Fibroblast of lung (primary cell): ENCODE measurements at regions not wholly inside any gene's neighbourhood (a gene's known extent, or its start where the extent isn't known, plus 50 kb on each side); places are given as distances from the start of the nearest gene placed in this dataset.

ENCODE experiments used
- DNase-seq, 2 donors: peaks; one replicate each; pipeline versions ENCODE4 v3.0.0 to v3.0.0-alpha.2; 2010; ENCODE audit warnings: low read depth in 2 of 2
- H2AFZ ChIP-seq: 2 replicates; pipeline ENCODE4 v1.5.1; 2012; ENCODE audit warnings: low read length, control low read depth, inconsistent platforms
- H3K27ac ChIP-seq: 2 replicates; pipeline ENCODE4 v1.5.1; 2011; ENCODE audit warnings: low read length, control low read depth; ENCODE audit not compliant: insufficient read depth
- H3K27me3 ChIP-seq: 2 replicates; pipeline ENCODE4 v1.5.1; 2011; ENCODE audit warnings: mild to moderate bottlenecking, low read length; ENCODE audit not compliant: control insufficient read depth, insufficient read depth
- H3K36me3 ChIP-seq: 2 replicates; pipeline ENCODE4 v1.5.1; 2011; ENCODE audit warnings: low read length; ENCODE audit not compliant: control insufficient read depth, insufficient read depth
- H3K4me1 ChIP-seq: 2 replicates; pipeline ENCODE4 v1.5.1; 2011; ENCODE audit warnings: low read length; ENCODE audit not compliant: control insufficient read depth, insufficient read depth; ENCODE audit errors: extremely low read depth
- H3K4me2 ChIP-seq: 2 replicates; pipeline ENCODE4 v1.5.1; 2011; ENCODE audit warnings: low read length, control low read depth; ENCODE audit not compliant: insufficient read depth; ENCODE audit errors: extremely low read depth
- H3K4me3 ChIP-seq, 4 experiments: fragments of 200-600 bp in 1 of 4; sonication (generic) in 1 of 4; replicated peaks in 1 of 4; 2 replicates each; pipeline ENCODE4 v1.5.1; 2011 to 2016; ENCODE audit warnings: low read length in 4 of 4, low read depth in 3 of 4, mild to moderate bottlenecking in 3 of 4, control low read depth in 2 of 4, inconsistent platforms in 1 of 4, mixed read lengths in 1 of 4; ENCODE audit not compliant: insufficient read depth in 1 of 4; ENCODE audit errors: control extremely low read depth in 1 of 4
- H3K79me2 ChIP-seq: 2 replicates; pipeline ENCODE4 v1.5.1; 2012; ENCODE audit warnings: mild to moderate bottlenecking, low read length, inconsistent platforms; ENCODE audit not compliant: control insufficient read depth, insufficient read depth
- H3K9ac ChIP-seq: 2 replicates; pipeline ENCODE4 v1.5.1; 2011; ENCODE audit warnings: mild to moderate bottlenecking, low read length, control low read depth; ENCODE audit not compliant: insufficient read depth
- H3K9me3 ChIP-seq: 2 replicates; pipeline ENCODE4 v1.5.1; 2012; ENCODE audit warnings: low read depth, low read length; ENCODE audit not compliant: control insufficient read depth, insufficient read depth
- H4K20me1 ChIP-seq: 2 replicates; pipeline ENCODE4 v1.5.1; 2011; ENCODE audit warnings: low read length; ENCODE audit not compliant: control insufficient read depth, insufficient read depth; ENCODE audit errors: extremely low read depth
- EZH2 ChIP-seq: IDR thresholded peaks from 2 replicates; pipeline ENCODE4 v1.5.1; 2012; ENCODE audit warnings: low read length, control low read depth, mild to moderate bottlenecking; ENCODE audit errors: missing control alignments
- TF ChIP-seq, protein P1 (sequence below), 2 donors: IDR thresholded peaks in 1 of 2; conservative IDR thresholded peaks in 1 of 2; 1 replicate in 1 of 2; 2 replicates in 1 of 2; pipeline ENCODE4 v1.5.1; 2011 to 2012; ENCODE audit warnings: low read length in 2 of 2, control low read depth in 1 of 2, inconsistent platforms in 1 of 2, low read depth in 1 of 2, mild to moderate bottlenecking in 1 of 2

DNA sequence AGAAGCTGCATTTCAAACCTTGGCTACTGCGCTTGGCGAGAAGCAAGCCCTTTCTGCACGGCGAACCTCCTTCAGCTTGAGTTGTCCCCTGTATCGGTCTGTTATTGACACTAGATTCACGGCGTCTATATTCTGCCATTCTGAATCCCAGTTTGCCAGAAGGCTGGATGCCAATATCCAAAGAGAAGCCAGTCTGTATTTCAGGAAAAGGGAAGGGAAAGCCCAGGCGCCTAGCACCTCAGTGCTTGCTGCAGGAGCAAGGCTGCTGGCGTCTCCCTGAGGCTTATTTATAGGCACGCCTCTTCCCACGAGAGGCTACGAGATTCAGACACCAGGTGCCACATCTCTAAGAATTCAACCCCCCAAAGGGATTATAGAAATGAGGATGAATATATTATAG is 89.6 kb upstream of the CDH4 start:
- Histone ChIP-seq H3K9me3 (no peaks in the 10 kb centered on the region), H3K36me3 (no peaks in the 10 kb centered on the region), H3K4me2 (no peak overlapping the region), H3K27ac (no peak overlapping the region), H3K27me3 (peaks cover 3% of the 10 kb centered on the region), H3K9ac (no peak overlapping the region), H4K20me1 (no peaks in the 10 kb centered on the region), H3K79me2 (no peaks in the 10 kb centered on the region), H3K4me3 (no peak overlapping the region), H2AFZ (no peak overlapping the region), H3K4me1 (peaks cover 7% of the 10 kb centered on the region)
- no peak for DNase-seq
- TF ChIP-seq, protein P1, sequence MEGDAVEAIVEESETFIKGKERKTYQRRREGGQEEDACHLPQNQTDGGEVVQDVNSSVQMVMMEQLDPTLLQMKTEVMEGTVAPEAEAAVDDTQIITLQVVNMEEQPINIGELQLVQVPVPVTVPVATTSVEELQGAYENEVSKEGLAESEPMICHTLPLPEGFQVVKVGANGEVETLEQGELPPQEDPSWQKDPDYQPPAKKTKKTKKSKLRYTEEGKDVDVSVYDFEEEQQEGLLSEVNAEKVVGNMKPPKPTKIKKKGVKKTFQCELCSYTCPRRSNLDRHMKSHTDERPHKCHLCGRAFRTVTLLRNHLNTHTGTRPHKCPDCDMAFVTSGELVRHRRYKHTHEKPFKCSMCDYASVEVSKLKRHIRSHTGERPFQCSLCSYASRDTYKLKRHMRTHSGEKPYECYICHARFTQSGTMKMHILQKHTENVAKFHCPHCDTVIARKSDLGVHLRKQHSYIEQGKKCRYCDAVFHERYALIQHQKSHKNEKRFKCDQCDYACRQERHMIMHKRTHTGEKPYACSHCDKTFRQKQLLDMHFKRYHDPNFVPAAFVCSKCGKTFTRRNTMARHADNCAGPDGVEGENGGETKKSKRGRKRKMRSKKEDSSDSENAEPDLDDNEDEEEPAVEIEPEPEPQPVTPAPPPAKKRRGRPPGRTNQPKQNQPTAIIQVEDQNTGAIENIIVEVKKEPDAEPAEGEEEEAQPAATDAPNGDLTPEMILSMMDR (conservative IDR thresholded peaks at IDR 0.05 in 1 of 2, IDR thresholded peaks at IDR 0.05 in 1 of 2; ENCODE audit: low read depth in 1 of 2, low read length in 2 of 2), result no peak
- no peak for TF ChIP-seq EZH2

DNA sequence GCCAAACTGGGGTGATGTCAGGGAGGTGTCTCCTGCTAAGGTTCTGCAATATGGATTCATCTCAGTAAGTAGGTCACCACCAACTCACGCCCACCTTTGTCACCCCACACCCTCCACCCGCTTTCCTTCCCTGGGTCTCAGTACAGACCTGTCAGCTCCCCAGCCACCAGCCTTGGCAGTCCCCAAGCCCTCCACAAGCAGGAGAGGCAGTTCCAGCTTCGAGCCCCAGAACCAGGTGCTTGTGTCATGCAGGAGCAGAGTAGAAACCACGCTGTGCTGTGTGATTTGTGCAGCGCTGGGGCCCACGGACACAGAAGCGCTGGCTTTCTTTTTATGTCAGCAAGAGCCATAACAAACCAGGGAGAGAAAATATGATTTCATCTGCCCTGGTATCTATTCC is 89.0 kb upstream of the CDH4 start:
- Histone ChIP-seq H2AFZ (no peak overlapping the region), H3K9me3 (no peaks in the 10 kb centered on the region), H3K9ac (no peak overlapping the region), H3K27me3 (peaks cover 3% of the 10 kb centered on the region), H3K4me2 (no peak overlapping the region), H3K79me2 (no peaks in the 10 kb centered on the region), H3K4me3 (no peak overlapping the region), H3K36me3 (no peaks in the 10 kb centered on the region), H4K20me1 (no peaks in the 10 kb centered on the region), H3K4me1 (peaks cover 7% of the 10 kb centered on the region), H3K27ac (no peak overlapping the region)
- no peak for DNase-seq
- no peak for TF ChIP-seq EZH2
- TF ChIP-seq, protein P1 (conservative IDR thresholded peaks at IDR 0.05 in 1 of 2, IDR thresholded peaks at IDR 0.05 in 1 of 2; ENCODE audit: low read depth in 1 of 2, low read length in 2 of 2), result no peak

DNA sequence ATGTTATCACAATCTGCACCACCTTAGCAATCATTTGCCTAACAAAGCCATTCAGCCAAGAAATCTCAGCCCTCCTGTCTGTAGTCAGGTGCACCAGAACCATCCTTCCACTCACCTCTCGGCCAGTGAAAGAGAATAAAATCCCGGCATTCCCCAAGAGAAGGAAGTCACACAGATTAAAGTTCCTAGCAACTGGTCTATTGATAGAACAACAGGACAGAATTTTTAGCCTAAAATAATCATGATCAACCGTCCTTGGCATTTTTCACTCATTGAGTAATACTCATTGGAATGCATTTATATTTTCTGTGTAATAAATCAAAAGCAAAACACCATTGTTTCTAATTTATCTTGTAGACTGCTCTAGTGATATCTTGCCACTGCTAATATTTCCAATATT is 85.7 kb upstream of the CDH4 start:
- H3K9me3 ChIP-seq, result no peaks in the 10 kb centered on the region
- DNase-seq, result peak in 1 of 2 donors; percentile 57

More for the DNA sequence above, 85.7 kb upstream of the CDH4 start:
- TF ChIP-seq, protein P1 (conservative IDR thresholded peaks at IDR 0.05 in 1 of 2, IDR thresholded peaks at IDR 0.05 in 1 of 2; ENCODE audit: low read depth in 1 of 2, low read length in 2 of 2), result no peak
- no peak for TF ChIP-seq EZH2
- Histone ChIP-seq H3K36me3 (no peaks in the 10 kb centered on the region), H3K79me2 (no peaks in the 10 kb centered on the region), H3K9ac (no peak overlapping the region), H3K27me3 (no peaks in the 10 kb centered on the region), H2AFZ (no peak overlapping the region), H4K20me1 (no peaks in the 10 kb centered on the region), H3K4me2 (peak overlapping the region; percentile 36), H3K4me3 (no peak overlapping the region), H3K4me1 (peaks cover 7% of the 10 kb centered on the region), H3K27ac (peak overlapping the region; percentile 39)
